Omental fat pad (tissue), 3 donors: ENCODE measurements at regions not wholly inside any gene's neighbourhood (a gene's known extent, or its start where the extent isn't known, plus 50 kb on each side); places are given as distances from the start of the nearest gene placed in this dataset.

ENCODE experiments used
- ATAC-seq: fragments of 150-250 bp; one replicate; pipeline ENCODE4 v1.9.1; 2016; ENCODE audit warnings: mild to moderate bottlenecking, moderate library complexity; ENCODE audit not compliant: low FRiP score
- DNase-seq: peaks from one replicate; pipeline ENCODE4 v3.0.0-alpha.2; 2019; ENCODE audit warnings: low spot score
- CTCF ChIP-seq, 3 donors: fragments of 450-650 bp; IDR thresholded peaks; one replicate each; pipeline ENCODE4 v1.5.1; 2016 to 2017; ENCODE audit warnings: antibody characterized with exemption in 3 of 3, mild to moderate bottlenecking in 3 of 3, moderate library complexity in 2 of 3

GRCh38 chr4:111991797-111992196 lies 153.5 kb upstream of the FAM241A start:
- DNase-seq (no peak), ATAC-seq (no peak)

GRCh38 chr4:111992351-111993168 lies 152.7 kb upstream of the FAM241A start:
- no peak for TF ChIP-seq CTCF (IDR thresholded peaks at IDR 0.05)
- ATAC-seq (no peak), DNase-seq (no peak)

More at GRCh38 chr4:111991797-111992196, 153.5 kb upstream of the FAM241A start:
- no peak for TF ChIP-seq CTCF (IDR thresholded peaks at IDR 0.05)

GRCh38 chr4:111994392-111994791 lies 150.9 kb upstream of the FAM241A start:
- ATAC-seq: no peak
- no peak for TF ChIP-seq CTCF (IDR thresholded peaks at IDR 0.05)
- DNase-seq: no peak

DNA sequence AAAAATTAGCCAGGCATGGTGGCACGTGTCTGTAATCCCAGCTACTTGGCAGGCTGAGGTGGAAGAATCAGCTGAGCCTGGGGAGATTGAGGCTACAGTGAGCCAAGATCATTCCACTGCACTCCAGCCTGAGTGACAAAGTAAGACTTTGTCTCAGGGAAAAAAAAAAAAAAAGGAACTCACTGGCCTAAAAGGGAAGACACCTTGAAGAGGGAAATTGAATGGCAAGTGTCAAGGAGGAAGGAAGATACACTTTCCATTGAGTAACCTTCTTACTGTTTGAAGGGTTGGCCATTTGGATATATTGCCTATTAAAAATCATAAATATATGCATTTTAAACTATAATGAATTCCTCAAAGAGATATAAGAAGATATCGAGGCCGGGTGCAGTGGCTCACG lies 147.5 kb upstream of the FAM241A start:
- ATAC-seq (no peak), DNase-seq (no peak)
- no peak for TF ChIP-seq CTCF (IDR thresholded peaks at IDR 0.05)

DNA sequence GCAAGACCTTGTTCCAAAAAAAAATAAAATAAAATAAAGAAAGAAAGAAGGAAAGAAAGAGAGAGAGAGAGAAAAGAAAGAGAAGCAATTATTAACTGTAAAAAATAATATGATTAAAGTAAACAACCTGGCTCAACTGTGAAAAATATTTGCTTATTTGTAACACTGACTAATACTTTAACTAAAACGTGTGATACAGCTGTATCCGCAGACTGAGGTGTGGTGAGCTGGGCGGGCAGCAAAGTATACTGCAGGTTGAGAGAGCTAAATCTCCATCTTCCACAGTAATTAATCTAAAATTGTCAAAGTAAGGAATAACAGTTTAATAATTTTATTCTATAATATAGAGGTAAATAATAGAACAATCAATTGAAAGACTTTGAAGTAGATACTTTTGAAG lies 145.5 kb upstream of the FAM241A start:
- TF ChIP-seq CTCF (IDR thresholded peaks at IDR 0.05): no peak
- DNase-seq: no peak
- no peak for ATAC-seq

DNA sequence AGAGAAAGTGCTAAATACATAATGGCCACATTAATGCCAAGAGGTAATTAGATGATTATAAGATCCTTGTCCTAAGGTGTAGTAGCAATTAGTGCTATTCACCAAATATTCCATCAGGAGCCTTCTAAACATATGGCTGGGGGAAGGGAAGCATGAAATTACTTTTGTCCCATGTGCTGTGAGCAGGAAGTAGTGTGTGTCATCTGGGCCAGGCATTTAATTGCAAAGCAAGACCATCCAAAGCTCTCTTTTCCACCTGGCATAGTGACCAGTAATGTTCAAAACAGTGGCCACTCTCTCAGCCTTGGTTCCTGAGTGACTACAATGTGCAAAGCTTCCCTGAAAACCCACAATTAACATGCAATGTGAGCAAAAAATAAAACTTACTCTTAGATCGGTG lies 144.2 kb upstream of the FAM241A start:
- DNase-seq (no peak), ATAC-seq (no peak)
- TF ChIP-seq CTCF (IDR thresholded peaks at IDR 0.05): no peak

DNA sequence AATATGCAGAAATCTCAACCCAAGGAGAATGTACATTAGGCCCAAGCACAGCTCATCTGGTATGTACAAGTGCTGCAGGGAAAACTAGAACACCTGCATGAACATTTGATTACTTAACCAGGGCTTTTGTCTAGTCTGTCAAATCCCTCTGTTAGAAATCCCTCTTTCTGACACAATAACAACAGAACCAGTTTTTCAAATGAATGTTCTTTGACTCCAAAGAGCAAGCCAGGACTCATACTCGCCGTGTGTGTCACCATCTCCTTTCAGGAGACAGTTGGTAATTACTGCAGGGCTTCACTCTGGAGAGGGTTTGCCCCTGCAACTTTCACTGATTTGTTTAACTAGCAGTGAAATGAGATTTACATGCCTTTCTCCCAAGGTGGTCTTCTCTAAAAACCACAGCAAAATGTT lies 143.0 kb upstream of the FAM241A start:
- DNase-seq (no peak), ATAC-seq (no peak)
- no peak for TF ChIP-seq CTCF (IDR thresholded peaks at IDR 0.05)
